Mesenchymal stem cell (in vitro differentiated cells and primary cell): ENCODE measurements at regions not wholly inside any gene's neighbourhood (a gene's known extent, or its start where the extent isn't known, plus 50 kb on each side); places are given as distances from the start of the nearest gene placed in this dataset.
"Not testable (repeated sequence)": the region's sequence is repeated elsewhere in the genome, so short reads cannot be mapped to it uniquely, and the experiment has no call there.

ENCODE experiments used
- DNase-seq: peaks from one replicate; pipeline ENCODE4 v3.0.0-alpha.2; 2013
- H2AFZ ChIP-seq: one replicate; pipeline ENCODE4 v1.6.1; 2013; ENCODE audit warnings: low read depth, mild to moderate bottlenecking, control low read depth, inconsistent platforms, low read length, moderate library complexity
- H2AK5ac ChIP-seq: 2 replicates; pipeline ENCODE4 v1.6.1; 2013; ENCODE audit warnings: low read length, moderate library complexity, mild to moderate bottlenecking, inconsistent platforms; ENCODE audit not compliant: severe bottlenecking
- H2BK120ac ChIP-seq: one replicate; pipeline ENCODE4 v1.6.1; 2013; ENCODE audit warnings: low read depth, mild to moderate bottlenecking, inconsistent platforms, low read length, moderate library complexity
- H2BK12ac ChIP-seq, 2 experiments: one replicate each; pipeline ENCODE4 v1.6.1; 2013; ENCODE audit warnings: inconsistent platforms in 2 of 2, low read length in 2 of 2, mild to moderate bottlenecking in 2 of 2, moderate library complexity in 2 of 2, control low read depth in 1 of 2
- H2BK15ac ChIP-seq: one replicate; pipeline ENCODE4 v1.6.1; 2013; ENCODE audit warnings: mild to moderate bottlenecking, low read depth, inconsistent platforms; ENCODE audit not compliant: poor library complexity, severe bottlenecking
- H2BK5ac ChIP-seq: 2 replicates; pipeline ENCODE4 v1.6.1; 2013; ENCODE audit warnings: low read depth, mild to moderate bottlenecking, low read length, control low read depth, inconsistent platforms; ENCODE audit not compliant: poor library complexity, severe bottlenecking
- H3K14ac ChIP-seq, 2 experiments: one replicate each; pipeline ENCODE4 v1.6.1; 2013; ENCODE audit warnings: inconsistent platforms in 2 of 2, low read length in 2 of 2, control low read depth in 1 of 2, mild to moderate bottlenecking in 1 of 2, moderate library complexity in 1 of 2
- H3K18ac ChIP-seq, 2 experiments: one replicate each; pipeline ENCODE4 v1.6.1; 2013; ENCODE audit warnings: inconsistent platforms in 2 of 2, low read length in 2 of 2, control low read depth in 1 of 2, low read depth in 1 of 2, mild to moderate bottlenecking in 1 of 2
- H3K23ac ChIP-seq, 2 experiments: one replicate each; pipeline ENCODE4 v1.6.1; 2013; ENCODE audit warnings: inconsistent platforms in 2 of 2, low read length in 2 of 2, mild to moderate bottlenecking in 2 of 2, moderate library complexity in 2 of 2, control low read depth in 1 of 2
- H3K27ac ChIP-seq: 2 replicates; pipeline ENCODE4 v1.5.1; 2013; ENCODE audit warnings: mild to moderate bottlenecking, moderate library complexity, low read length, control low read depth, inconsistent platforms; ENCODE audit not compliant: poor library complexity, severe bottlenecking
- H3K27me3 ChIP-seq, 2 experiments: 2 replicates each; pipeline versions ENCODE4 v1.6.1 to v1.7.0; 2013; ENCODE audit warnings: low read length in 2 of 2, mild to moderate bottlenecking in 2 of 2, moderate library complexity in 2 of 2, control low read depth in 1 of 2, inconsistent platforms in 1 of 2; ENCODE audit not compliant: control insufficient read depth in 1 of 2, insufficient read depth in 1 of 2
- H3K36me3 ChIP-seq, 2 experiments: 2 replicates each; pipeline versions ENCODE4 v1.6.1 to v1.7.0; 2013; ENCODE audit warnings: low read length in 2 of 2, control low read depth in 1 of 2, inconsistent platforms in 1 of 2, low read depth in 1 of 2, mild to moderate bottlenecking in 1 of 2; ENCODE audit not compliant: insufficient read depth in 2 of 2, control insufficient read depth in 1 of 2
- H3K4ac ChIP-seq, 2 experiments: one replicate each; pipeline ENCODE4 v1.6.1; 2013; ENCODE audit warnings: inconsistent platforms in 2 of 2, low read length in 2 of 2, mild to moderate bottlenecking in 2 of 2, moderate library complexity in 2 of 2, control low read depth in 1 of 2, low read depth in 1 of 2
- H3K4me1 ChIP-seq: 2 replicates; pipeline ENCODE4 v1.6.1; 2013; ENCODE audit warnings: low read depth, low read length, control low read depth; ENCODE audit not compliant: control insufficient read depth, insufficient read depth
- H3K4me2 ChIP-seq: 2 replicates; pipeline ENCODE4 v1.6.1; 2013; ENCODE audit warnings: low read length, mild to moderate bottlenecking, inconsistent platforms; ENCODE audit not compliant: poor library complexity, severe bottlenecking
- H3K4me3 ChIP-seq, 2 experiments: 2 replicates each; pipeline versions ENCODE4 v1.5.1 to v1.7.0; 2013; ENCODE audit warnings: low read length in 2 of 2, mild to moderate bottlenecking in 2 of 2, control low read depth in 1 of 2, low read depth in 1 of 2; ENCODE audit not compliant: insufficient read depth in 1 of 2
- H3K79me1 ChIP-seq: replicated peaks from 2 replicates; pipeline ENCODE4 v1.6.1; 2013; ENCODE audit warnings: mild to moderate bottlenecking, control low read depth, low read length, inconsistent platforms; ENCODE audit not compliant: poor library complexity, severe bottlenecking
- H3K9ac ChIP-seq: 2 replicates; pipeline ENCODE4 v1.7.0; 2013; ENCODE audit warnings: mild to moderate bottlenecking, low read length, moderate library complexity
- H3K9me3 ChIP-seq: 2 replicates; pipeline ENCODE4 v1.7.0; 2013; ENCODE audit warnings: mild to moderate bottlenecking, low read length; ENCODE audit not compliant: control insufficient read depth
- H4K8ac ChIP-seq: one replicate; pipeline ENCODE4 v1.6.1; 2013; ENCODE audit warnings: inconsistent platforms, mild to moderate bottlenecking, low read length, moderate library complexity
- H4K91ac ChIP-seq: one replicate; pipeline ENCODE4 v1.6.1; 2013; ENCODE audit warnings: mild to moderate bottlenecking, low read length, inconsistent platforms
- WGBS: methylation state at CpG from one replicate; pipeline ENCODE4 v1.1.7; 2013; ENCODE audit warnings: mixed read lengths; 5-methylcytosine and 5-hydroxymethylcytosine counted together

- Histone ChIP-seq H3K9me3 (peaks cover 3% of the 10 kb centered on the region), H3K4me1 (no peaks in the 10 kb centered on the region), H3K18ac (no peak overlapping the region), H3K4me3 (no peak overlapping the region), H3K36me3 (no peaks in the 10 kb centered on the region), H3K23ac (no peak overlapping the region), H3K4me2 (no peak overlapping the region), H3K79me1 (no peaks in the 10 kb centered on the region), H2BK15ac (no peak overlapping the region), H3K4ac (no peak overlapping the region), H2BK120ac (no peak overlapping the region), H2BK12ac (no peak overlapping the region), H3K27me3 (peaks cover 0 to 16% of the 10 kb centered on the region in 2 experiments), H4K91ac (no peak overlapping the region), H2AK5ac (no peak overlapping the region), H3K14ac (no peak overlapping the region), H2BK5ac (no peak overlapping the region), H3K27ac (no peak overlapping the region), H2AFZ (no peak overlapping the region), H3K9ac (no peak overlapping the region), H4K8ac (no peak overlapping the region)
- 73% methylated on average over 6 of the region's 6 CpGs for WGBS
- DNase-seq = no peak
Measured at GRCh38 chr12:131316388-131316787, 362.7 kb downstream of the ADGRD1 start.

- H3K79me1 ChIP-seq = no peaks in the 10 kb centered on the region
- no peak overlapping the region for H3K14ac ChIP-seq
- no peak overlapping the region for H2AFZ ChIP-seq
- no peak overlapping the region for H3K23ac ChIP-seq
- no peak overlapping the region for H3K9ac ChIP-seq
- no peak overlapping the region for H3K4ac ChIP-seq
- no peak overlapping the region for H2BK12ac ChIP-seq
- peaks cover 3% of the 10 kb centered on the region for H3K9me3 ChIP-seq
- H3K27me3 ChIP-seq = peaks cover 0 to 6% of the 10 kb centered on the region in 2 experiments
- no peaks in the 10 kb centered on the region for H3K4me1 ChIP-seq
- no peak for DNase-seq
- no peak overlapping the region for H2BK5ac ChIP-seq
- no peak overlapping the region for H4K8ac ChIP-seq
- H2BK120ac ChIP-seq = no peak overlapping the region
- H4K91ac ChIP-seq = no peak overlapping the region
- no peak overlapping the region for H2AK5ac ChIP-seq
- no peak overlapping the region for H2BK15ac ChIP-seq
- no peaks in the 10 kb centered on the region for H3K36me3 ChIP-seq
- no peak overlapping the region for H3K4me2 ChIP-seq
- H3K27ac ChIP-seq = no peak overlapping the region
- no peak overlapping the region for H3K18ac ChIP-seq
- no peak overlapping the region for H3K4me3 ChIP-seq
Measured at GRCh38 chr12:131318045-131318685, 364.5 kb downstream of the ADGRD1 start.

- no peak overlapping the region for H4K91ac ChIP-seq
- no peak overlapping the region for H3K18ac ChIP-seq
- H3K23ac ChIP-seq = no peak overlapping the region
- H3K9me3 ChIP-seq = peaks cover 9% of the 10 kb centered on the region
- H3K4me3 ChIP-seq = no peak overlapping the region
- no peak overlapping the region for H2BK12ac ChIP-seq
- H2BK120ac ChIP-seq = no peak overlapping the region
- no peaks in the 10 kb centered on the region for H3K79me1 ChIP-seq
- no peaks in the 10 kb centered on the region for H3K4me1 ChIP-seq
- H2AFZ ChIP-seq = no peak overlapping the region
- H4K8ac ChIP-seq = no peak overlapping the region
- no peak overlapping the region for H3K4me2 ChIP-seq
- H3K4ac ChIP-seq = no peak overlapping the region
- H3K36me3 ChIP-seq = no peaks in the 10 kb centered on the region
- H2BK5ac ChIP-seq = no peak overlapping the region
- no peak overlapping the region for H3K14ac ChIP-seq
- no peak overlapping the region for H2BK15ac ChIP-seq
- H3K27me3 ChIP-seq = no peaks in the 10 kb centered on the region
- no peak overlapping the region for H3K9ac ChIP-seq
- no peak overlapping the region for H2AK5ac ChIP-seq
- no peak overlapping the region for H3K27ac ChIP-seq
- no peak for DNase-seq
Measured at GRCh38 chr12:131321988-131322387, 368.3 kb downstream of the ADGRD1 start.

- not testable (repeated sequence) for H3K4me1 ChIP-seq, H3K14ac ChIP-seq, H3K9me3 ChIP-seq, H2BK15ac ChIP-seq, H3K27me3 ChIP-seq, H4K8ac ChIP-seq, H3K23ac ChIP-seq, H3K4me2 ChIP-seq, H2BK12ac ChIP-seq, H3K4ac ChIP-seq, H3K36me3 ChIP-seq, H2BK120ac ChIP-seq, DNase-seq, H2AFZ ChIP-seq, H3K27ac ChIP-seq, H3K9ac ChIP-seq, H2BK5ac ChIP-seq, H2AK5ac ChIP-seq, H3K4me3 ChIP-seq, H4K91ac ChIP-seq, H3K18ac ChIP-seq, H3K79me1 ChIP-seq
- 56% methylated on average over 1 of the region's 3 CpGs for WGBS
Measured at GRCh38 chr12:131322460-131322859, 368.8 kb downstream of the ADGRD1 start.
